GM13976 (cell line): ENCODE measurements at regions not wholly inside any gene's neighbourhood (a gene's known extent, or its start where the extent isn't known, plus 50 kb on each side); places are given as distances from the start of the nearest gene placed in this dataset.
A peak's percentile ranks its signal among the peaks of the same experiment; 100 is the strongest.

ENCODE experiments used
- DNase-seq: peaks from one replicate; pipeline ENCODE4 v3.0.0; 2012; ENCODE audit warnings: low spot score
- in situ Hi-C: fragments of 300-500 bp; cut with MboI; formaldehyde crosslinking; loops from one replicate; pipeline ENCODE4 v1.12.0; 2022; ENCODE audit warnings: low sequenced_read_pairs, mixed read lengths, inconsistent platforms; ENCODE audit not compliant: unreplicated experiment
- TF ChIP-seq, protein P1 (sequence below): IDR thresholded peaks from 2 replicates; pipeline ENCODE4 v1.5.1; 2012; ENCODE audit warnings: borderline replicate concordance, mild to moderate bottlenecking; ENCODE audit not compliant: insufficient read depth; ENCODE audit errors: extremely low read depth, missing control alignments, control extremely low read depth

DNA sequence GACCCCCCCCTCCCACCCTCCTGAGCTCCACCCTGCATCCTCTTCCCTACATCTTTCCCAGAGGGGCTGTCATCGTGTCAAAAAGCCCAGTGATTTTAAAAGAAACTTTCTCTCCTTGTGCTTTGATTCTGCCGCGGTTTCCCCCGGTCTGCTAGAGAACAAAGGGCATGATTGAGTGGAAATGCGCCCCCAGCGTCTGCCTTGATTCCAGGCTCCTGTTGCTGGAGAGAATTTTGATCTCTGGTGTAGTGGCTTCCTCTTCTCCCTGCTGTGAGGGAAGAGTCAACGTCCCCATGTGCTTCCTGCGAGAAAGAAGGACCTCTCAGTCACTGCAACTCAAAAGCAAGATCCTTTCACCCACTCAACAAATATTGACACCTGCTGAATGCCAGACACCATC lies 61.9 kb upstream of the RAPGEF1 start:
- DNase-seq, result no peak
- in situ Hi-C loops, result no loop called here
- TF ChIP-seq, protein P1, sequence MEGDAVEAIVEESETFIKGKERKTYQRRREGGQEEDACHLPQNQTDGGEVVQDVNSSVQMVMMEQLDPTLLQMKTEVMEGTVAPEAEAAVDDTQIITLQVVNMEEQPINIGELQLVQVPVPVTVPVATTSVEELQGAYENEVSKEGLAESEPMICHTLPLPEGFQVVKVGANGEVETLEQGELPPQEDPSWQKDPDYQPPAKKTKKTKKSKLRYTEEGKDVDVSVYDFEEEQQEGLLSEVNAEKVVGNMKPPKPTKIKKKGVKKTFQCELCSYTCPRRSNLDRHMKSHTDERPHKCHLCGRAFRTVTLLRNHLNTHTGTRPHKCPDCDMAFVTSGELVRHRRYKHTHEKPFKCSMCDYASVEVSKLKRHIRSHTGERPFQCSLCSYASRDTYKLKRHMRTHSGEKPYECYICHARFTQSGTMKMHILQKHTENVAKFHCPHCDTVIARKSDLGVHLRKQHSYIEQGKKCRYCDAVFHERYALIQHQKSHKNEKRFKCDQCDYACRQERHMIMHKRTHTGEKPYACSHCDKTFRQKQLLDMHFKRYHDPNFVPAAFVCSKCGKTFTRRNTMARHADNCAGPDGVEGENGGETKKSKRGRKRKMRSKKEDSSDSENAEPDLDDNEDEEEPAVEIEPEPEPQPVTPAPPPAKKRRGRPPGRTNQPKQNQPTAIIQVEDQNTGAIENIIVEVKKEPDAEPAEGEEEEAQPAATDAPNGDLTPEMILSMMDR, result no peak

DNA sequence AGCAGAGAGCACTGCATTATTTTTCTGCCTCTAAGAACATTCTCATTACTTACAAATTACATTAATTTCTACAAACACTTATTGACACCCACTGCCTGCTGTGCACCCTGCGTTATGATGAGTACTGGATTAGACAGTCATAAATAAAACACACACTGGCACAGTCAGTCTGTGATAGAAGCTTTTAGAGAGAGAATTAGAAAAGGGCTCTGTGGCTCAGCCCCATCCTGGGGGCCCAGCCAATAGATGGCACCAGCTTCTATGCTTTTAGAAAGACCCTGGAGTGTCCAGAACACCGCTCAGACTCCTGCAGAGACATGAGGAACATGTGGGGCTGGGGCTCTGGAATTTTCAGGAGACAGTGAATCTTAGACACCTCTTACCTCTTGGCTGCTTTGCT lies 61.0 kb upstream of the RAPGEF1 start:
- DNase-seq, result no peak
- in situ Hi-C loops, result no loop called here
- TF ChIP-seq, protein P1, result no peak

DNA sequence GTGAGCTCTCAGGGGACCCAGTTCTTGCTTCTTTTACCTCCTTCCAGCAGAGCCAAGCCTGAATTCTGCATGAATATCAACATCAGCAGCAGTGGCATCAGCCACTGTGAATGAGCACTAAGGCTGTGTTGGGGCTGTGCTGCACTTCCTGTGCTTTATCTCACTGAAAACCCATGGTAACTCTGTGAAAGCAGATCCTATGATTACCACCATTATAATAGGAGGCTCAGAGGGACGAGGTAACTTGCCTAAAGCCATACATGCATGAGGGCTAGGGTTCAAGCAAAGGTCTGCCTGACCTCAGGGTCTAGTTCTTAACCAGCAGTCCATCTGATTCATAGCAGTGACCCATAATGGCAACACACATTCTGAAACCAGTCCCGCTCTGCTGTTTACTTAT lies 60.5 kb upstream of the RAPGEF1 start:
- no peak for DNase-seq
- TF ChIP-seq, protein P1, result no peak
- in situ Hi-C loops, result no loop called here

- DNase-seq, result peak; percentile 72
- TF ChIP-seq, protein P1, result no peak
- in situ Hi-C loops, result no loop called here
Observed at GRCh38 chr9:131799177-131799823, 59.4 kb upstream of the RAPGEF1 start.

GRCh38 chr9:131798246-131798645 lies 58.4 kb upstream of the RAPGEF1 start:
- TF ChIP-seq, protein P1, result no peak
- in situ Hi-C loops, result no loop called here
- no peak for DNase-seq

DNA sequence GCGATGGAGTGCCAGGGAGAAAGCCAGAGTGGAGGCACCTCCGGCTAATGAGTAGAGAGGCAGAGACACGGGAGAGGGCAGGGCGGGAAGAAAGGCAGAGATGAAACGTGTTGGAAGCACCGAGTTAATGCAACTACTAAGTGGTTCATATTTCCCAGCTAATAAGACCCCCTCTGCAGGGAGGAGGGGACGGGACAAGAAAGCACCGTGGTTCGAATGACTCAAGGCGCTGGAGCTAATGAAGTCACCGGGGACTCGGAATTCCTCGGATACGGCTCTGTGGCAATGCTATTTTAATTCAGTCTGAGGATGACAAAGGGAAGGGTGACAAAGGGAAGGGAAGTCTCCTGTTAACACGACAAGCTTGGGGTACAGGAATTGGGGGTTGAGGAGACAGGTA lies 54.5 kb upstream of the RAPGEF1 start:
- TF ChIP-seq, protein P1, result no peak
- in situ Hi-C loops, result no loop called here

GRCh38 chr9:131791542-131792254 lies 51.8 kb upstream of the RAPGEF1 start:
- in situ Hi-C loops, result no loop called here
- no peak for DNase-seq
- TF ChIP-seq, protein P1, result no peak

More for the DNA sequence above, 54.5 kb upstream of the RAPGEF1 start:
- DNase-seq, result no peak
